Esophagus muscularis mucosa (tissue), 4 donors: ENCODE measurements at regions not wholly inside any gene's neighbourhood (a gene's known extent, or its start where the extent isn't known, plus 50 kb on each side); places are given as distances from the start of the nearest gene placed in this dataset.
"Not testable (repeated sequence)": the region's sequence is repeated elsewhere in the genome, so short reads cannot be mapped to it uniquely, and the experiment has no call there.

Source experiments
- DNase-seq: peaks from one replicate; pipeline ENCODE4 v3.0.0-alpha.2; 2017; ENCODE audit errors: extremely low spot score
- H3K27ac ChIP-seq, 4 donors: fragments of 200-600 bp; sonication (generic); replicated peaks in 1 of 4; 1 replicate in 3 of 4; 2 replicates in 1 of 4; pipeline ENCODE4 v1.5.1; 2016 to 2019; ENCODE audit warnings: mild to moderate bottlenecking in 1 of 4
- H3K27me3 ChIP-seq, 4 donors: fragments of 200-600 bp; sonication (generic); one replicate each; pipeline versions ENCODE4 v1.5.1 to v1.6.0; 2016 to 2019
- H3K36me3 ChIP-seq, 4 donors: fragments of 200-600 bp; sonication (generic); one replicate each; pipeline ENCODE4 v1.5.1; 2016 to 2019
- H3K4me1 ChIP-seq, 4 donors: fragments of 200-600 bp; sonication (generic); one replicate each; pipeline ENCODE4 v1.5.1; 2016 to 2019
- H3K4me3 ChIP-seq, 4 donors: fragments of 200-600 bp; sonication (generic); 1 replicate in 2 of 4; 2 replicates in 2 of 4; pipeline ENCODE4 v1.5.1; 2016 to 2019; ENCODE audit warnings: mild to moderate bottlenecking in 4 of 4, moderate library complexity in 1 of 4
- H3K9me3 ChIP-seq, 4 donors: fragments of 200-600 bp; sonication (generic); 1 replicate in 3 of 4; 2 replicates in 1 of 4; pipeline ENCODE4 v1.5.1; 2016 to 2019
- EP300 ChIP-seq: sonication (generic); formaldehyde crosslinking; IDR thresholded peaks from one replicate; pipeline ENCODE4 v1.6.1; 2017; ENCODE audit warnings: antibody characterized with exemption
- POLR2A ChIP-seq: fragments of 450-650 bp; IDR thresholded peaks from one replicate; pipeline ENCODE4 v1.6.1; 2017; ENCODE audit warnings: antibody characterized with exemption, moderate library complexity, mild to moderate bottlenecking, low read depth
- POLR2AphosphoS5 ChIP-seq, 2 donors: sonication (generic); formaldehyde crosslinking; IDR thresholded peaks; one replicate each; pipeline ENCODE4 v1.6.1; 2017; ENCODE audit warnings: antibody characterized with exemption in 2 of 2
- WGBS: methylation state at CpG from one replicate; pipeline ENCODE4 v1.1.5; 2018; 5-methylcytosine and 5-hydroxymethylcytosine counted together
- intact Hi-C: fragments of 100-400 bp; cut with DNase I; formaldehyde crosslinking; loops from one replicate; pipeline ENCODE4 v1.15.1; 2023
- TF ChIP-seq, protein P1 (sequence below), 3 experiments: fragments of 200-600 bp in 2 of 3; fragments of 450-650 bp in 1 of 3; sonication (generic) in 2 of 3; IDR thresholded peaks; one replicate each; pipeline ENCODE4 v1.5.1; 2017 to 2019; ENCODE audit warnings: antibody characterized with exemption in 3 of 3, mild to moderate bottlenecking in 2 of 3, moderate library complexity in 1 of 3

DNA sequence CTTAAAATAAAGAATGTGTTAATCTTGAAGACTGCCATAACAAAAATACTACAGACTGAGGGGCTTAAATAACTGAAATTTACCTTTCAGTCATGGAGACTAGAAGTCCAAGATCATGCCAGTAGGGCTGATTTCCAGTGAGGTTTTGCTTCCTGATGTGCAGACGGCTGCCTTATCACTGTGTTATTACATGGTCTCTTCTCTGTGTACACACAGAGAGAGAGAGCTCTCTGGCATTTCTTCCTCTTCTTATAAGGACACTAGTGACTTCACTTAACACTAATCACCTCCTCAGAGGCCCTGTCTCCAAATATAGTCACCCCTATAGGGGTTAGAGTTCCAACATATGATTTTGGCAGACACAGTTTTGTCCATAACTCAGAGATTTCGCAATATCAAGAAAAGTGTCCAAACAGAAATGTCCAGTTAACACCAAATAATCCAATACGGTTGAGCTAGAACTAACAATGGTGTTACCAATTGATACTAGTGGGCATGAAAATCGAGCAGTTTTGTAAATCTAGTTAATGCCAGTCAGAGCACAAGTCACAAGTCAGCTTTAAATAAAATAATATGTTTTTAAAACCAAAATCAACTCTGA lies 399.8 kb downstream of the ADCYAP1 start:
- Histone ChIP-seq H3K9me3 (no peaks in the 10 kb centered on the region), H3K36me3 (no peaks in the 10 kb centered on the region), H3K27me3 (no peaks in the 10 kb centered on the region), H3K27ac (no peak overlapping the region), H3K4me1 (no peaks in the 10 kb centered on the region), H3K4me3 (no peak overlapping the region)
- TF ChIP-seq POLR2A (no peak), POLR2AphosphoS5 (IDR thresholded peaks at IDR 0.05) (no peak), EP300 (no peak)
- TF ChIP-seq, protein P1, sequence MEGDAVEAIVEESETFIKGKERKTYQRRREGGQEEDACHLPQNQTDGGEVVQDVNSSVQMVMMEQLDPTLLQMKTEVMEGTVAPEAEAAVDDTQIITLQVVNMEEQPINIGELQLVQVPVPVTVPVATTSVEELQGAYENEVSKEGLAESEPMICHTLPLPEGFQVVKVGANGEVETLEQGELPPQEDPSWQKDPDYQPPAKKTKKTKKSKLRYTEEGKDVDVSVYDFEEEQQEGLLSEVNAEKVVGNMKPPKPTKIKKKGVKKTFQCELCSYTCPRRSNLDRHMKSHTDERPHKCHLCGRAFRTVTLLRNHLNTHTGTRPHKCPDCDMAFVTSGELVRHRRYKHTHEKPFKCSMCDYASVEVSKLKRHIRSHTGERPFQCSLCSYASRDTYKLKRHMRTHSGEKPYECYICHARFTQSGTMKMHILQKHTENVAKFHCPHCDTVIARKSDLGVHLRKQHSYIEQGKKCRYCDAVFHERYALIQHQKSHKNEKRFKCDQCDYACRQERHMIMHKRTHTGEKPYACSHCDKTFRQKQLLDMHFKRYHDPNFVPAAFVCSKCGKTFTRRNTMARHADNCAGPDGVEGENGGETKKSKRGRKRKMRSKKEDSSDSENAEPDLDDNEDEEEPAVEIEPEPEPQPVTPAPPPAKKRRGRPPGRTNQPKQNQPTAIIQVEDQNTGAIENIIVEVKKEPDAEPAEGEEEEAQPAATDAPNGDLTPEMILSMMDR (IDR thresholded peaks at IDR 0.05) = no peak
- intact Hi-C loops = no loop called here
- 60% methylated on average over 4 of the region's 4 CpGs for whole genome bisulfite sequencing
- DNase-seq = no peak

DNA sequence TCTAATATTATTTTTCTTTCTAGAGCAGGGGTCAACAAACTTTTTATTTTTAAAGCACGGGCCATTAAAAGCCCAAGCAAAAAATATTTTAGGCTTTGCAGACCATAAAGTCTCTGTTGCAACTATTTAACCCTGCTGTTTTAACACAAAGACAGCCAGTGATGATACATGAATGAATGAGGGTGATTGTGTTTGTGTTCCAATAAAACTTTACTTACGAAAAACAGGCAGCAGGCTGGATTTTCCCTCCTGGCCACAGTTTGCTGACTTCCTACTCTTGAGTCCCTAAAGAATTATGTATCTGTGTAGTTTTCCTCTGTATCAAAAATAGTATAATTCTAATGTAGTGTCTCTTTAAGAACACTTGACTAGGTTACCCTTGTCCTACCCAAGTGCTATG lies 402.0 kb downstream of the ADCYAP1 start:
- TF ChIP-seq POLR2AphosphoS5 (IDR thresholded peaks at IDR 0.05) (no peak), EP300 (no peak), POLR2A (no peak)
- TF ChIP-seq, protein P1 (IDR thresholded peaks at IDR 0.05) = no peak
- 73% methylated on average over 2 of the region's 2 CpGs for WGBS
- no peaks in the 10 kb centered on the region for H3K36me3 ChIP-seq
- intact Hi-C loops = no loop called here
- H3K9me3 ChIP-seq = no peaks in the 10 kb centered on the region
- H3K4me1 ChIP-seq = no peaks in the 10 kb centered on the region
- no peak for DNase-seq
- no peak overlapping the region for H3K4me3 ChIP-seq
- no peak overlapping the region for H3K27ac ChIP-seq
- no peaks in the 10 kb centered on the region for H3K27me3 ChIP-seq

DNA sequence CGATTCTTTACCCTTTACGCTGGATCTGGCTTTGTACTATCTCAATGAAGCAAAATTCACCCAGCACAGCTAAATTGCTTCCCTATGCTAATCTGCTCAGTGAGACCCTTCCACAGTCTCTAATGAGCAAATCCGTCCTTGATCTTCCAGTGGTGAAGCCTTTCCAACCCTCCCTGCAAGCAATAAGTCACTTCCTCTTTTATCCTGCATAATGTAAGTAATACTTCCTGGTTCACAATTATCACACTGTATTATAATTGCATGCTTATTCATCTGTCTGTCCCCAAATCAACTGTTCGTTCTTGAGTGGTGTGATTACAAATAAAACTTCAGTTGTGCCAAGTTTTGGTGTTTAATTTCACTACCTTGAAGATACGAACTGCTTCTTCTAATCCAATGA lies 404.0 kb downstream of the ADCYAP1 start:
- TF ChIP-seq POLR2AphosphoS5 (IDR thresholded peaks at IDR 0.05) (no peak), POLR2A (no peak), EP300 (no peak)
- TF ChIP-seq, protein P1 (IDR thresholded peaks at IDR 0.05) = no peak
- intact Hi-C loops = no loop called here
- no peaks in the 10 kb centered on the region for H3K36me3 ChIP-seq
- H3K4me1 ChIP-seq = no peaks in the 10 kb centered on the region
- WGBS = 80% methylated on average over 5 of the region's 5 CpGs
- no peak for DNase-seq
- H3K4me3 ChIP-seq = no peak overlapping the region
- no peak overlapping the region for H3K27ac ChIP-seq
- no peaks in the 10 kb centered on the region for H3K27me3 ChIP-seq
- no peaks in the 10 kb centered on the region for H3K9me3 ChIP-seq

DNA sequence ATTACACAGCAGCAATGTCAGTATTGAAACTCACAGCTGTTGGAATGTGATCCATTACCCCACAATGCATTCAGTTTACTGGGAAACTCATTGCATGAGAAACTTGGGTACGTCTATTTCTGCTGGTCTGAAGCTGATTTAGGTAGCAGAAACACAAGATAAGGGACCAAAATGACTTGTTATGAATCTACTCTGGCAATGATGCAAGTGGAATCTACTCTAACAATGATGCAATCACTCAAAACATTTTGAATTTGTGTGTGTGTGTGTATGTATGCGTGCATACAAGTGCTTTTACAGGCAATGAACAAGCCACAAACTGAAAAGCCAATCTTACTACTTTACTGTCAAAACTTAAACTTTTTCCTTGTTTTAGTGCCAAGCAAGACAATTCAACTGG lies 406.7 kb downstream of the ADCYAP1 start:
- intact Hi-C loops = no loop called here
- TF ChIP-seq EP300 = no peak
- TF ChIP-seq, protein P1 (IDR thresholded peaks at IDR 0.05) = no peak
- no peak for DNase-seq

DNA sequence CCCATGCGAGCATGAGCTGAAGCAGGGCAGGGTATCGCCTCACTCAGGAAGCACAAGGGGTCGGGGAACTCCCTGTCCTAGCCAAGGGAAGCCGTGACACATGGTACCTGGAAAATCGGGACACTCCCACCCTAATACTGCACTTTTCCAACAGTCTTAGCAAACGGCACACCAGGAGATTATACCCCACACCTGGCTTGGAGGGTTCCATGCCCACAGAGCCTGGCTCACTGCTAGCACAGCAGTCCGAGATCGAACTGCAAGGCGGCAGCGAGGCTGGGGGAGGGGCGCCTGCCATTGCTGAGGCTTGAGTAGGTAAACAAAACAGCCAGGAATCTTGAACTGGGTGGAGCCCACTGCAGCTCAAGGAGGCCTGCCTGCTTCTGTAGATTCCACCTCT lies 430.7 kb downstream of the ADCYAP1 start:
- H3K9me3 ChIP-seq, DNase-seq, H3K4me1 ChIP-seq, H3K36me3 ChIP-seq, H3K27me3 ChIP-seq, intact Hi-C loops, H3K4me3 ChIP-seq, H3K27ac ChIP-seq: not testable (repeated sequence)
- 87% methylated on average over 9 of the region's 11 CpGs for WGBS

More for the DNA sequence above, 406.7 kb downstream of the ADCYAP1 start:
- Histone ChIP-seq H3K4me3 (no peak overlapping the region), H3K36me3 (no peaks in the 10 kb centered on the region), H3K27me3 (no peaks in the 10 kb centered on the region), H3K9me3 (no peaks in the 10 kb centered on the region), H3K27ac (no peak overlapping the region), H3K4me1 (no peaks in the 10 kb centered on the region)
- WGBS = 62% methylated on average over 2 of the region's 2 CpGs
